GM21619 (cell line): ENCODE measurements at regions not wholly inside any gene's neighbourhood (a gene's known extent, or its start where the extent isn't known, plus 50 kb on each side); places are given as distances from the start of the nearest gene placed in this dataset.
"Not testable (repeated sequence)": the region's sequence is repeated elsewhere in the genome, so short reads cannot be mapped to it uniquely, and the experiment has no call there.

Source experiments
- ATAC-seq: cut with Tn5 transposase; IDR thresholded peaks from one replicate; pipeline ENCODE4 v1.9.1; 2021; ENCODE audit not compliant: unreplicated experiment

- ATAC-seq: no peak
Measured at GRCh38 chr1:55309786-55310504, 94.8 kb upstream of the USP24 start.

DNA sequence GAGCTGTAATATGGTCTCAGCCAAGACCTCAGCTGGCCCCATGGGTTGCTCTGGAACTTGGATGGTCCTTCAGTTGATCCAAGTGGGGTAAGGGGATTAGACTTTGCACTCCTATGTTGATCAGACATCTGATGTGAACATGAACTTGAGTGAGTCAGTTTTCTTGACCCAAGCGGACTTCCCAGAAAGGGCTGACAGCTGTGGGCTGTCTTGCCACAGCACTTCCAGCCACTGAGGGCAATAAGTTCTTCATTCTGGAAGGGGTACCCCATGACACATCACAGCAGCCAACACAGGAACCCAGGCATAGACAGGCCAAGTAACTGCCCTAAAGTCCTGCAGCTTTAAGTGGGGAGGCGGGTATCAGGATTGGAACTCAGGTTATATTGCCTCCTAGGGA, 93.9 kb upstream of the USP24 start:
- ATAC-seq: no peak

DNA sequence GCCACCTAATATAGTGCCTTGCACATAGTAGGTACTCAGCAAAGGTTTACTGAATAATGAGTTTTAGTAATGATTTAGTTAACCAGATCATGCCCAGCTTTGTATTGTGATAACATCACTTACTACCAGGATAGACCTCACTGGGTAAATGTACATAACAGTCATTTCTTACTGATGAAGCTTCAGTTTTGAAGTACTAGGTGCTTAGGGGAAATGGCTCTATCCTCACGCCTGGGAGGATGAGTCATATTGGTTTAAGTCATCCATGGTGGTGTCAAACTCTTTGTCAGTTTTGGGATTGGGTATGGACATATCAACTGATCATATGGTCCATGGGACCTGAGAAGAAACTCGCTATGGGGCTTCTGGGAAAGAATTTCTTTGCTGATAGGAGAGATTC, 90.6 kb upstream of the USP24 start:
- no peak for ATAC-seq

DNA sequence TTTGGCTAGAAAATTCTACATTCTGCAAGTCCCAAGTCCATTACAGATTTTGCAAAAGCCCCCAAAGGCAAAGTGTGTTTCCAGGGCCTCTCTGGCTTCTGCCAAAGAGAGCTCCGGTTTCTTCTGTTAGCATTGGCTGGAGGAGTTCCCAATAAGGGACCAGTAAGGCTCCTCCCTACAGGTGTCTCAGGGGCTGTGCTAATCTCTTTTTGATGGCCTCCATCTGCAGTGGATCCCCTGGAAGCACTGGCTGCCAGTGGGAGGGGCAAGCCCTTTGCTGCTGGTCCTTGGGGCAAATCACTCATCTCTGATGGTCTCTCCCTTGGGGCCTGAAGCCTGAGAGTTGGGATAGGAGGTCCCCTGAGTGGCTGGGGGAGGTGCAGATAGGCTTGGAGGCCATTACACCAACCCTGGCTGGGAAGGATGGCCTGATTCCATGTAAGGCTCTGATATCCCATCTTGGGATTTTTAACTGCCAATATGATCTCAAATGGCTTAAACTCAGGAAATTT, 89.1 kb upstream of the USP24 start:
- ATAC-seq: no peak

DNA sequence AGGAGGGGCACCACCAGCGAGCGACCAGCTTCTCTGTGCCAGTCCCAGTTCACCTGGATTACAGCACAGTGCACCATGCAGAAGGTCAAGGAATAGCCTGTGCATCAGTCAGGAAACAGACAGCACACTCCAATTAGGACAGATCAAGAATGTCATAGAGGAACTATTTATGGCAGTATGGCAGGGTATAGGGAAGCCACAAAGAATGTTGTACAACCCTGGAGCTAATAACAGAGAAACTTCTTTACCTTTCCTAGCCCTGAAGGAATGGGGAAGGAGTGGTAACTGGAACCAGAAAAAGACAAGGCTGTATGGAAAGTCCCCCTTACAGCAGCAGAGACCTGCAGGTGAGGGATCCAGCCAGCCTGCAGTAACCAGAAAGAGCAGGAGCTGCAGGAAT, 87.8 kb upstream of the USP24 start:
- no peak for ATAC-seq

GRCh38 chr1:55301912-55302311, 86.7 kb upstream of the USP24 start:
- ATAC-seq: no peak

DNA sequence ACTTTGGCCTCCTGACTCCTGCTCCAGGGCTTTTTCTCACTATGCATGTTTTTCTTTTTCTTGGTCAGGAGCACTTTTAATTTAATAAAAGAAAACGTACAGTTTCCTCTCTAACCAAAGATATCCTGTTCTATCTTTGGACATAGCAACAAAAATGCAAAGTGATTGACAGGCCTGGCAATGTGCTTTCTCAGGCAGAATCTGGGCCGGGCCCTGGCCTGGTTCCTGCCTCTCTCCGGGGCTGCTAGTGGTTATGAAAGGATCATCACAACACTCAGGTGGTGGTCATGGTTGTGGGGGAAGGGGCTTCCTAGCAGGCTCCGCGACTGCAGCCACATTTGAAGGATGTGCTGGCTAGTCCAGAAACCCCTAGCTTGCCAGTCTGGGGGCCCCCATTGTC, 85.8 kb upstream of the USP24 start:
- no peak for ATAC-seq

GRCh38 chr1:55298167-55298894, 83.2 kb upstream of the USP24 start:
- no peak for ATAC-seq

DNA sequence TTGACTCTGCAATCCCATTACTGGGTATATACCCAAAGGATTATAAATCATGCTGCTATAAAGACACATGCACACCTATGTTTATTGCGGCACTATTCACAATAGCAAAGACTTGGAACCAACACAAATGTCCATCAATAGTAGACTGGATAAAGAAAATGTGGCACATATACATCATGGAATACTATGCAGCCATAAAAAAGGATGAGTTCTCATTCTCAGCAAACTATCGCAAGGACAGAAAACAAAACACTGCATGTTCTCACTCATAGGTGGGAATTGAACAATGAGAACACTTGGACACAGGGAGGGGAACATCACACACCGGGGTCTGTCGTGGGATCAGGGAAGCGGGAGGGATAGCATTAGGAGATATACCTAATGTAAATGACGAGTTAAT, 81.1 kb upstream of the USP24 start:
- not testable (repeated sequence) for ATAC-seq

DNA sequence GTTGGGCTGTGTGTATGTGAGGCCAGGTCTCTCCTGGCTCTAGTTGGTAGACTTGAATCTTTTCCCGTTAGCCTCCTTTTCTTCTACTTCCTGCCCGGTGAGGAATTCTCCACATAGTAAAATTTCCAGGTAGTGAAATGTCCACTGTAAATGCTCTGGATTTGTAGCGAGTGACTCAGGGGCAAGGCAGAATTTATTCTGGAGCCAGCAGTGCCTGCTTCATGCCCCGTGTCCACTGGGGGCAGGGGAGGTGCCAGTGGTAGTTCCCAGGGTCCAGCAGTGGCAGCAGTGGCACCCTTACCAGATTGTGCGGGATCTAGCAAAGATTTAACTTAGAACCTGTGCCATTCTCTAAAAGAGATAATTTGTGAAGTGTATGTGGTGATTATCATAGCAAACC, 74.5 kb upstream of the USP24 start:
- no peak for ATAC-seq

- no peak for ATAC-seq
Measured at GRCh38 chr1:55289042-55289441, 73.9 kb upstream of the USP24 start.

- ATAC-seq: peak; percentile 87
Measured at GRCh38 chr1:55288245-55288644, 73.1 kb upstream of the USP24 start.

GRCh38 chr1:55287723-55288122, 72.6 kb upstream of the USP24 start:
- ATAC-seq: peak; percentile 38

- ATAC-seq: no peak
Measured at GRCh38 chr1:55286856-55287602, 71.9 kb upstream of the USP24 start.

DNA sequence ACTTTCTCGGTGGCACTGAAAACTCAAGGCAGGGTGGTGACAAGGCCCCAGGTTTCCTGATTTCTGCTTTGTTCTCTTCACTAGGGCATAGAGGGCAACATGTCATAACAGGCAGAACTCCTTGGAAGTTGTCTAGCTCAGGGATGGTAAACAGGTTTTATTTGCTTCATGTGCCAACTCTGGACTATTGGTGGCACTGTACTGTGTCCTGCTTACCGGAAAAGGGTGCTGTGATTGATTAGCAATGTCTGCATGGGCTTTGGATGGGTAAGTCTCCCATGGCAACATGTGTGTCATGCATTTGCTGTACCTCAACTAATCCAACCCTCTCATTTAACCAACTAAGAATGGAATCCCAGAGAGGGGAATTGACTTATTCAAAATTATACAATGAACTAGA, 70.7 kb upstream of the USP24 start:
- ATAC-seq: no peak

DNA sequence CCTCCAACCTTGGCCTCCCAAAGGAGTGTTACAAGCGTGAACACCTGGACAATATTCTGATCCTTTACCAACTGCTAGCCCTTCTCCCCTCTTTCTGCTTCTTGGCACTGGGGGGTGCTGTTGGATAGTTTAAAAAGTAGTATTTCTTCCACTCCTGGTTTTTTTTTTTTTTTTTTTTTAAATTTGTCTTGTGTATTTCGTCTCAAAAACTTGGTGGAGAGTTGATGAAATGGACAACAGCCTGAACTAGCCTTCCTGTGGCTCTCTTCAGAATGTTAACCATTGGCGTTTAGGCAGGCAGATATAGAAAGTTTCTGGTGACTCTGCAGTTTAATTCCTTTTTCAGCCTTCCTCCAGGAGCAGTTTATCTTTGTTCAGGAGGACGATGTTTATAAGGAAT, 69.7 kb upstream of the USP24 start:
- ATAC-seq: no peak

GRCh38 chr1:55282058-55282457, 66.9 kb upstream of the USP24 start:
- no peak for ATAC-seq

DNA sequence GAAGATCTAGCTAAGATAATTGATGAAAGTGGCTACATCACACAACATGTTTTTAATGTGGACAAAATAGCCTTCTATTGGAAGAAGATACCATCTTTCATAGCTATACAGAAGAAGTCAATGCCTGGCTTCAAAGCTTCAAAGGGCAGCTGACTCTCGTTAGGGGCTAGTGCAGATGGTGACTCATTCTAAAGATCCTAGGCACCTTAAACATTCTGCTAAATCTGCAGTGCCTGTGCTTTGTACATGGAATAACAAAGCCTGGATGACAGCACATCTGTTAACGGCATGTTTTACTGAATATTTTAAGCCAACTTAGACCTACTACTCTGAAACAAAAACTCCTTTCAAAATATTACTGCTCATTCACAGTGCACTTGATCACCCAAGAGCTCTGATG, 65.6 kb upstream of the USP24 start:
- ATAC-seq: no peak

- ATAC-seq: no peak
Measured at GRCh38 chr1:55279627-55280026, 64.5 kb upstream of the USP24 start.

DNA sequence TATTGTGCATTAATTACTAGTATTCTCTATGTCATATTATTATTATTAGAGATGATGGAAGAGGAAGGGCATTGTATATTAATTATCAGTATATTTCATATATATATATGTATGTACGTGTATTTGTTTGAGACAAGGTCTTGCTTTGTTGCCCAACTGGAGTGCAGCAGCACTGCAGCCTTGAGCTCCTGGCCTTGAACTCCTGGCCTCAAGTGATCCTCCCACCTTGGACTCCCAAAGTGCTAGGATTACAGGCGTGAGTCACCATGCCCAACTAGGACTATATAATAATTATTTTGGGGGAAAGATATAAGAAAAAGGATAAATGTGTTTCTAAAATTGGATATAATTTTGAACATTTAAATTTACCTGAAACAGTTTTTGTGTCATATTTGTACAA, 63.2 kb upstream of the USP24 start:
- no peak for ATAC-seq

GRCh38 chr1:55277377-55278130, 62.4 kb upstream of the USP24 start:
- ATAC-seq: peak; percentile 91
